ENCODE measurements at regions not wholly inside any gene's neighbourhood (a gene's known extent, or its start where the extent isn't known, plus 50 kb on each side); places are given as distances from the start of the nearest gene placed in this dataset.
A peak's percentile ranks its signal among the peaks of the same experiment; 100 is the strongest.

- no peaks in the 10 kb centered on the region for H3K27me3 Mint-ChIP-seq (ENCODE audit: low read depth)
- no peak overlapping the region for H3K27ac Mint-ChIP-seq (ENCODE audit: unreplicated experiment)
- peaks cover 3% of the 10 kb centered on the region for H3K9me3 Mint-ChIP-seq (ENCODE audit: low read depth)
- DNase-seq (ENCODE audit: low spot score): no peak
- peaks cover 77% of the 10 kb centered on the region for H3K4me1 Mint-ChIP-seq (ENCODE audit: low read depth)
- peaks cover 2% of the 10 kb centered on the region for H3K36me3 Mint-ChIP-seq (ENCODE audit: low read depth)
- no peak overlapping the region for H3K4me3 Mint-ChIP-seq (ENCODE audit: unreplicated experiment)
- TF ChIP-seq CTCF (IDR thresholded peaks at IDR 0.05): no peak
Measured at GRCh38 chr3:177818712-177819240, 621.5 kb upstream of the TBL1XR1 start.

- DNase-seq (ENCODE audit: low spot score): no peak
- Mint-ChIP-seq H3K27me3 (ENCODE audit: low read depth) (no peaks in the 10 kb centered on the region), H3K4me3 (ENCODE audit: unreplicated experiment) (no peak overlapping the region), H3K27ac (ENCODE audit: unreplicated experiment) (peak overlapping the region; percentile 71), H3K9me3 (ENCODE audit: low read depth) (peaks cover under 1% of the 10 kb centered on the region), H3K4me1 (ENCODE audit: low read depth) (peaks cover 73% of the 10 kb centered on the region), H3K36me3 (ENCODE audit: low read depth) (peaks cover 2% of the 10 kb centered on the region)
- no peak for TF ChIP-seq CTCF (IDR thresholded peaks at IDR 0.05)
Measured at GRCh38 chr3:177820683-177821316, 623.5 kb upstream of the TBL1XR1 start.

GRCh38 chr3:177822681-177823096 is 625.4 kb upstream of the TBL1XR1 start:
- Mint-ChIP-seq H3K9me3 (ENCODE audit: low read depth) (no peaks in the 10 kb centered on the region), H3K4me3 (ENCODE audit: unreplicated experiment) (no peak overlapping the region), H3K27me3 (ENCODE audit: low read depth) (no peaks in the 10 kb centered on the region), H3K36me3 (ENCODE audit: low read depth) (peaks cover 2% of the 10 kb centered on the region), H3K27ac (ENCODE audit: unreplicated experiment) (peak overlapping the region; percentile 29), H3K4me1 (ENCODE audit: low read depth) (peaks cover 60% of the 10 kb centered on the region)
- DNase-seq (ENCODE audit: low spot score): no peak
- no peak for TF ChIP-seq CTCF (IDR thresholded peaks at IDR 0.05)

GRCh38 chr3:177823701-177824189 is 626.5 kb upstream of the TBL1XR1 start:
- Mint-ChIP-seq H3K36me3 (ENCODE audit: low read depth) (no peaks in the 10 kb centered on the region), H3K4me3 (ENCODE audit: unreplicated experiment) (no peak overlapping the region), H3K27me3 (ENCODE audit: low read depth) (no peaks in the 10 kb centered on the region), H3K9me3 (ENCODE audit: low read depth) (no peaks in the 10 kb centered on the region), H3K27ac (ENCODE audit: unreplicated experiment) (peak overlapping the region; percentile 66), H3K4me1 (ENCODE audit: low read depth) (peaks cover 60% of the 10 kb centered on the region)
- TF ChIP-seq CTCF (IDR thresholded peaks at IDR 0.05): no peak
- DNase-seq (ENCODE audit: low spot score): no peak

- Mint-ChIP-seq H3K27me3 (ENCODE audit: low read depth) (no peaks in the 10 kb centered on the region), H3K9me3 (ENCODE audit: low read depth) (no peaks in the 10 kb centered on the region), H3K27ac (ENCODE audit: unreplicated experiment) (peak overlapping the region; percentile 66), H3K4me3 (ENCODE audit: unreplicated experiment) (no peak overlapping the region), H3K36me3 (ENCODE audit: low read depth) (no peaks in the 10 kb centered on the region), H3K4me1 (ENCODE audit: low read depth) (peaks cover 61% of the 10 kb centered on the region)
- TF ChIP-seq CTCF (IDR thresholded peaks at IDR 0.05): no peak
- no peak for DNase-seq (ENCODE audit: low spot score)
Measured at GRCh38 chr3:177824190-177824786, 627.0 kb upstream of the TBL1XR1 start.

All from chondrocyte (in vitro differentiated cells).